ENCODE measurements at regions not wholly inside any gene's neighbourhood (a gene's known extent, or its start where the extent isn't known, plus 50 kb on each side); places are given as distances from the start of the nearest gene placed in this dataset.
"Not testable (repeated sequence)": the region's sequence is repeated elsewhere in the genome, so short reads cannot be mapped to it uniquely, and the experiment has no call there.

DNA sequence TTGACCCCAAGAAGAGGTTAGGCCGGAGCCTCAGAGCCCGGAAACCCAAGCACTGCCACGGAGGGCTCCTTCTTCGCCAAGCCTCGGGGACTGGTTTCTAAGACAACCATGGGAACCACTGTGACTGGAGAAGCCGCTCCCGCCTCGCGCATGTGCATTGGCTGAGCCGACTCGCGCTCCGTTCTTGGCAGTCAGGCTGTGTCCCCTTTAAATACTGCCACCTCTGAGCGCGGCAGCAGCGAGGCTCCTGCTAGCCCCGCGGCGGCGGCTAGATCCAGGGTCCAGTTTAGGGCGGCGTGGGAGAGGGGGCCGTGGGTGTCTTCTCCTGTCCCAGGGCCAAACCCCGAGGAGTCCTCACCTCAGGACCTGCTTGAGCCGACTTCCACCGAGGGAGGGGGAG is 457.1 kb upstream of the ZNG1F start:
- not testable (repeated sequence) for H3K27ac ChIP-seq, H3K4me3 ChIP-seq

DNA sequence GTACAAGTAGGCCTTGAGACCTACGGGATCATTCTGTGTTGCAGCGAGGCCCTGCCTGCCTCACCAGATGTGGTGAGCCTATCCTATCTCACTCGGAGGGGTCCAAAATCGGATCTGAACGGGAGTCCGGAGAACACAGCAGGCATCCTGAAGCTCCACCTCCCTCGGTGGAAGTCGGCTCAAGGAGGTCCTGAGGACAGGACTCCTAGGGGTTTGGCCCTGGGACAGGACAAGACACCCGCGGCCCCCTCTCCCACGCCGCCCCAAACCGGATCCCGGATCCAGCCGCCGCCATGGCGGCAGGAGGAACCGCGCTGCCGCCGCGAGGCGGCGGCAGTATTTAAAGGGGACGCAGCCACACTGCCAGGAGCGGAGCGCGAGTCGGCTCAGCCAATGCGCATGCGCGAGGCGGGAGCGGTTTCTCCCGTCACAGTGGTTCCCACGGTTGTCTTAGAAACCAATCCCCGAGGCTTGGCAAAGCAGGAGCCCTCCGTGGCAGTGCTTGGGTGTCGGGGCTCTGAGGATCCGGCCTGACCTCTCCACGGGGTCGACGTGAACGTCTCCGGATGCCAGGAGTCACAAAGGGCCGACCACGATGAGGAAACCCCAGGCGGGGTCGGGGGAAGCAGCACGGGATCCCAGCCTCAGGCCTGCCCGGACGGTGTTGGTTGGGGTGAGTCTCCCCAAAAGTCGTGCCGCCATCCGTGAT is 454.6 kb upstream of the ZNG1F start:
- H3K27ac ChIP-seq = peak overlapping the region in 11 of 21 experiments; percentile 25 to 78 (median 71)
- peak overlapping the region in 4 of 7 experiments; percentile 33 to 45 (median 39) for H3K4me3 ChIP-seq

DNA sequence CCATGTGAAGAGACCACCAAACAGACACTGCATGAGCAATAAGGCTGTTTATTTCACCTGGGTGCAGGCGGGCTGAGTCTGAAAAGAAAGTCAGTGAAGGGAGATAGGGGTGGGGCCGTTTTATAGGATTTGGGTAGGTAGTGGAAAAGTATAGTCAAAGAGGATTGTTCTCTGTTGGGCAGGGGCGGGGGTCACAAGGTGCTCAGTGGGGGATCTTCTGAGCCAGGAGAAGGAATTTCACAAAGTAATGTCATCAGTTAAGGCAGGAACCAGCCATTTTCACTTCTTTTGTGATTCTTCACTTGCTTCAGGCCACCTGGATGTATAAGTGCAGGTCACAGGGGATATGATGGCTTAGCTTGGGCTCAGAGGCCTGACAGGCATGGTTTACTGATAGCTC is 444.6 kb upstream of the ZNG1F start:
- not testable (repeated sequence) for H3K27ac ChIP-seq, H3K4me3 ChIP-seq

DNA sequence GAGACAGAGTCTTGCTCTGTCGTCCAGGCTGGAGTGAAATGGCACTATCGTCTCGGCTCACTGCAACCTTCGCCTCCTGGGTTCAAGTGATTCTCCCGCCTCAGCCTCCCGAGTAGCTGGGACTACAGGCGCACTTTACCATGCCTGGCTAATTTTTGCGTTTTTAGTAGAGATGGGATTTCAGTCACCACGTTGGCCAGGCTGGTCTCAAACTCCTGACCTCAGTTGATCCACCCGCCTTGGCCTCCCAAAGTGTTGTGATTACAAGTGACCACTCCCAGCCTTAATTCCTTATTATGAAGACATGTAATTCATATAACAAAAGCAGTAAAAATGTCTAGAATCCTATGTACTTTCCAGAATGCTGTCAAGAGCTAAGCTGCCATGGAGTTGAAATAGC is 434.5 kb upstream of the ZNG1F start:
- H3K27ac ChIP-seq, H3K4me3 ChIP-seq: not testable (repeated sequence)

DNA sequence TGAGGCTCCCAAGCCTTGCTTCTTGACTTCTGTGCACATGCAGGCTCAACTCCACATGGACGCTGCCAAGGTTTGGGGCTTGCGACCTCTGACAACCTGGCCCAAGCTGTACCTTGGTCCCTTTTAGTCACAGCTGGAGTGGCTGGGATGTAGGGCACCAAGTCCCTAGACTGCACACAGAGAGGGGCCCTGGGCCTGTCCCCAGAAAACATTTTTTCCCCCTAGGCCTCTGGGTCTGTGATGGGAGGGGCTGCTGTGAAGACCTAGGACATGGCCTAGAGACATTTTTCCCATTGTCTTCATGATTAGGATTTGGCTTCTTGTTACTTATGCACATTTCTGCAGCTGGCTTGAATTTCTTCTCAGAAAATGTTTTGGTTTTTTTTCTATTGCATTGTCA is 430.1 kb upstream of the ZNG1F start:
- not testable (repeated sequence) for H3K4me3 ChIP-seq, H3K27ac ChIP-seq

DNA sequence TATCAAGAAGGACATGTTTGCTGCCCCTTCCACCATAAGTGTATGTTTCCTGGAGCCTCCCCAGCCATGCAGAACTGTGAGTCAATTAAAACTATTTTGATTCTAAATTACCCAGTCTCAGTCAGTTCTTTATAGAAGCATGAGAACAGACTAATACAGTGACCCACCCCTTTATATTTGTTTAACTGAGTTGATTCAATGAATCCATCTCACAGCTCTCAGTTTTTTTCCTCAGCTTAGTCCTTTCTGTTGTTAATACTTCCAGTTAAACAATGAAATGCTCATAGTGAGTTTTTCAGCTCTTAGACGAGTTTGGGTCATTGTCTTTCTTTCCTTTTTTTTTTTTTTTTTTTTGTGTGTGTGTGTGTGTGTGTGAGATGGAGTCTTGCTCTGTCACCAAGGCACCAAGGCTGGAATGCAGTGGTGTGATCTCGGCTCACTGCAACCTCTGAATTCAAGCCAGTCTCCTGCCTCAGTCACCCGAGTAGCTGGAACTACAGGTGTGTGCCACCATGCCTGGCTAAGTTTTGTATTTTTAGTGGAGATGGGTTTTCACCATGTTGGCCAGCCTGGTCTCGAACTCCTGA is 417.9 kb upstream of the ZNG1F start:
- not testable (repeated sequence) for H3K27ac ChIP-seq, H3K4me3 ChIP-seq

DNA sequence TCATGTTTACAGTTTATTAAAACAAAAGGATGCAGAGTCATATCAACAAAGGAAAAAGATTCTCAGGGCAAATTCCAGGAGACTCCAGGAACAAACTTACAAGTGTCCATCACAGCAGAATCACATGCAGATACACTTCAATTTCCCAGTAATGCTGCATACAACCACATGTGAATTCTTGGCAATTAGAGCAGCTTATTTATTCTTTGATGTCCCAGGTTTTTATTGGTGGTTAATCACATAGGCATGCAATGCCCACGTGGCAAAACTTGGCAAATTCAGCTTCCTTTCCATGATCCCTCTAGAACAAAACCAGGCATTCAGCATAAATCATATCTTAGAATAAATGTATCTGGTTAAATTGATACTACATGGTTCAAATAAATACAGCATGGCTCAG is 376.5 kb upstream of the ZNG1F start:
- not testable (repeated sequence) for H3K4me3 ChIP-seq

More for the DNA sequence above, 376.5 kb upstream of the ZNG1F start:
- not testable (repeated sequence) for H3K27ac ChIP-seq
